ENCODE measurements at regions not wholly inside any gene's neighbourhood (a gene's known extent, or its start where the extent isn't known, plus 50 kb on each side); places are given as distances from the start of the nearest gene placed in this dataset.

DNA sequence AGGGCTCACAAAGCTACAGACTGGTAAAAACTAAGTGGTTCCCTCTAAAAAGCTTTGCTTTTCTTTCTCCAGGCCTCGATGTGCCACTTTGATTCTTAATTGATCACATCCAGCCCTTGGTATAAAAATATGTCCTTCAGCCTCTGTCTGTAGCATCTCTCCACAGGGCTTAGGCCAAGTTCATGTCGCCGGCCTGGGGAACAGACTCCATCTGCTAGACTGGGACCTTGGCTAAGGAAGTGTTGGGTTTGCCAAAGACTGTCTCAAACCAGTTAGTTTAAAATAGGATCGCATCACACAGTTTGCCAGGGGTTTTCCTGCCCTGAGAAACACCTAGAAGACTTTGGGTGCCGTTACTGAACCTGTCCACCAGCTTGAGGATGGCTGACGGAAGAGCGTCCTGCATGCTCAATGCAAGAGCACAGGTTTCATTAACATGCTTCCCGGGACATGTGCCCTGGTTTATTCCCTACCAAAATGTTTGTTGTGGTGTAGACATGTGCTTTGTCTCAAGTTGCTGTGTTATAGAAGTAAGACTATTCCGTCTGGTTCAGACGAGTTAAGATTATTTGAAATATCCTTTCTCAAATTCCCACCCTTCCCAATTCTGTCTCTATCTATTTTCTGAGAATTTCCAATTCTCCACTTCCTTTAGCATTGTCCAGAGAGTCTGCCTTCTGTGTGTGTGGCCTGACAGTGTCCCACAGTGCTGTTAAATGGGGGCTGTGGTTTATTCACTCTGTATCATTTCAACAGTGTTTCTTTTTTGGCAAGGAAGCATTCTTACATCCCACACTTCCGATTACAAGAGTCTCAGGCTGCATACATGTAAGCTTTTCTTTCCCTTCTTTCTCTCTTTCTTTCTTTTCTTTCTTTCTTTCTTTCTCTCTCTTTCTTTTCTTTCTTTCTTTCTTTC, 334.7 kb downstream of the INHBA start:
- DNase-seq (ENCODE audit: low read depth in 2 of 2): no peak

DNA sequence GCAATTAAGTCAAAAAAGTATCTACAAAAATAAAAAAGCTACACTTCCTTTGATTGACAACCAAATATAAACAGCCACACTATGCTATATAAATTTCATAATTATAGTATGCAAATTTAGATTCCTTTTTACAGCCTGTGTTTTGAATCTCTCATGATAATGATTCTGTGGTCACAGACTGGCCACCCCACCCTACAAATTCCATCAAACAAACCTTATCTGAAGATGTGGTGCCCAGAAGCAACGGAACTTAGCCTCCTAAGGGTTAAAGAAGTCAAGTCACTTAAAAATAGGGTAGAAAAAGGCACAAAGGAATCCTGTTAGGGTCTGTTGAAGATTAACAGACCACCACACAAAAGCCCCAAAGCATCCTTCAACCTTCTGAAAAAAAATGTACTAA, 351.8 kb downstream of the INHBA start:
- no peak for DNase-seq (ENCODE audit: low read depth in 2 of 2)

DNA sequence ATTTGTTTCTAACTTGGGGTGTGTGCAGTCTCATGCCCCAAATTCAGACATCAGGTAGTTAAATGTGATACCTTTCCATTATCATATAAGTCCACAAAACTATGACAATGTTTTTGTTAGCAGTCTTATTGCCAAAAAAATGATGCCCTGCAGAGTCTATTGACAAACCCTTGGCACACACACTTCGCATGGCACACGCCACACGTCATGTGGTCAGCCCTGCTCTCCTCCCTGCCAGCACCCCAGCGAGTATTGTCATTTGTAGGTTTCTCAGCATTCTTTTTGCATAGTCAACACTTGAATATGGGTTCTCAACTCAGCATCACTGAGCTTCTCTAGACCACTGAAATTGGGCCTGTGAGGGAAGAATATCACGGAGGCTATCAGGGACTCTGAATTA, 356.0 kb downstream of the INHBA start:
- no peak for DNase-seq (ENCODE audit: low read depth in 2 of 2)

DNA sequence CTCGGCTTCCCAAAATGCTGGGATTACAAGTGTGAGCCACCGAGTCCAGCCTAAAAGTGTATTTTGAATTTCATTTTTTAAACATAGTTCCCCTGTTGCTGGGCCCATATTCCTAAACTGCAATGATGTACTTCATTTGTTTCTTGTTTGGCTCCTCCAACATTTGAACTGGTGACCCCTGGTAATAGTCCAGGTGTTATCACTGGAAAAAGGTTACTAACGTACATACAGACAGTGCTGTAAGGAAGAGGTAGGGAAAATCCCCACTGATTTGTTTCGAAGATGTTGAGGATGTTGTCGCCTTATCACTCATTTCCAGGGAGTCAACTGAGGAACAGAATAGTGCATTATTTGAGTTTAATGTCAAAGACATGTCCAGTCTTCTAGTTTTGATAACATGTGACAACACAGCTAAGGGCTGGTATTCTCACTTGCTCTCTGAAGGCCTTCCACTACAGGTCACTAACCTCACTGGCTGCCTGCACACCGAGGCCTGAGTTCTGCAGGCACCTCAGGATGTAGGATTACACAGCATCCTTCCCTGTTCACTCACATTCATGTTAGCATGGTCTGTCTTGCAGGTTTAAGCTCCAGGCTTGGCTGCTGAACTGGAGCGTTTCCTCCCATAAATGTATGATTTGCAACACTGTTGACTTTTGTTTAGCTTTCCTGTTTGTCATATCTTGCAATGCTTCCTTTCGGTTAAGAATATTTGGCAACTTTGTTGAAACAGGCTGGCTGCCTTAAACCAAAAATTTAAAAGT, 362.8 kb downstream of the INHBA start:
- DNase-seq (ENCODE audit: low read depth in 2 of 2): no peak

DNA sequence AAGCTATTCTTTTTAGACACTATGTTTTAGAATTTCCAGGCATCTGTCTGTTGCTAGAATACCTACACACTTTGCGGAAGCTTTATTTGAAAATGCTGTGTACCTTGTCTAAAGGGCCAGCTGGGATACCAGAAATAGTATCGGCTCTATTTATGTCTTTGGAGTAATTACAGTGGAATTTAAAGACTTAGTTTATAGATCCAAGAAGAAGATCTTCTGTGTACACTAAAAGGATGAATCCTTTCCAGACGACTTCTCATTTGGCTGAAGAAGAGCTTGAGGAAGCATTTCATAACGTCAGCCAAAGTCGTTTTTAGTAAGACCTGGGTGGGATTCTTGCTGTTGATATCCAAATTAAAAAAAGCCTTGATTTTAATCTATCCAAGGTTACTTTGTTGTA, 365.9 kb downstream of the INHBA start:
- DNase-seq (ENCODE audit: low read depth in 2 of 2): no peak

DNA sequence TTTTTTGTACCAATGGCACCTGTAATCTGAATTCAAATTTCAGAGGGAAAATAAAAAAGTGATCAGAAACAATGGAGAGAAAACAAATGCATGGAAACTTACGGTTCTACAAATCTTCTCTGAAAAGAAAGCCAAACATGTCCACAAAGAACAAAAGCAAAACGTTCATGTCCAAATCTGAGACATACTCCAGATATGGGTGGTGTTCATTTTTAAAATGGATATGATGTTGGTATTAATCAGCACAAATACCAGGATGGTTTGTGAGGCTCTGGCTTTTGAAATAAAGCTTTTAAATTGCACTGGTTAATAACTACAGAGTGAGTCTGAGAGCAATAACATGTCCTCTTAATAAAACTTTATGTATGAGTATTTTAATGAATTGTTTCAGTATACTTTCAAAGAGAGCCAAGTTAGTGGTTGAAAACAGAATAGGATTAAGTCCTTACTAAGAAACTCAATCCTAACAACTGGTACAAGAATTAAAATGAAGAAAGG, 366.4 kb downstream of the INHBA start:
- DNase-seq (ENCODE audit: low read depth in 2 of 2): no peak

DNA sequence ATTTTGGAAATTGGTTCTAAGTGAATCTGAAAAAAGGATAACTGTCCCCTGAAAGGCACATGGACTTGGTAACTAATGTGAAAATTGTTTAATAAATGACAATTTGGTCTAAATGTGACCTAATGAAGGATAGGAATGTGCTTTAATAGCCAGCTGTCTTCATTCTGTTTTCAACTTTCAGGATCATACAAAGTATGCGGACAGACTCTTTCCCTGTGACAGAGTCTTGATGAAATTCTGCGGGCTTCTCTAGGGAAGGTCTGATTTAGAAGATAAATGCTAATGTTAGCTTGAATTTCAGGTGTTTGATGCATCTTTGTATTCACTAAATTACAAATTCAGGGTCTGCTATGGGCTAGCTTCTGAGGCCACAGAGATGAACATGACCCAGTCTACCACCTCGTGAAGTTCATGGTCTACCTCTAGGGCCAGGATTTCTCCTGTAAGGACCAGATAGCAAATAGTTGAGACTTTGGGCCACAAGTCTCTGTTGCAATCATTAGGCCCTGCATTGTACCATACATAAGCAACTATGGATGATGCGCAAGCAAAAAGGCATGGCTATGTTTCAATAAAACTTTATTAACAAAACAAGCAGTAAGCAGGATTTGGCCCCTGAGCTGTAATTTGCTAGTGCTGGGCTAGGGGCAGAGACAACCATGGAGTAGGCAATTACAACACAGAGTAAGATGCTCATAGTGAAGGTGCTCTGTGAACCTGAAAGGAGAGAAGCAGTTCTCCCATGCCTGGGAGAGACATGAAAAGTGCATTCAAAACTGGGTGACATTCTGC, 368.6 kb downstream of the INHBA start:
- DNase-seq (ENCODE audit: low read depth in 2 of 2): no peak

DNA sequence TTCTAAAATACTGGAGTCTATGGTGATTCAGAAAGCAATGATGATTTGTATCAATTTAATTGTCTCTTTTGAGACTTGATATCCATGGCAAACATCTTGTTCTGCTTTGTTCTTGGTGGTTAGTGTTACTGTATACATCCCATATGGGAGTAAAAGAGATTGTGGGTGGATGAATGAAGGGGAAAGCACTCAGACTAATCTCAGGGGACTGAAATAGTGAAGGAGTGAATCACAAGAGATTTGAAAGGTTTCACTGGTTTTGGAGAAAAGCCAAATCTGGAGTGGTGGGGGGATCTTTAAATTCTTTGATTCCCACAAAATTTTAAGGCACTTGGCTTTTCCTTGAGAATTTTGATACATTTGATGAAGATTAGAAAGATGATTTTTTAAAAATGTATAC, 369.4 kb downstream of the INHBA start:
- no peak for DNase-seq (ENCODE audit: low read depth in 2 of 2)

DNA sequence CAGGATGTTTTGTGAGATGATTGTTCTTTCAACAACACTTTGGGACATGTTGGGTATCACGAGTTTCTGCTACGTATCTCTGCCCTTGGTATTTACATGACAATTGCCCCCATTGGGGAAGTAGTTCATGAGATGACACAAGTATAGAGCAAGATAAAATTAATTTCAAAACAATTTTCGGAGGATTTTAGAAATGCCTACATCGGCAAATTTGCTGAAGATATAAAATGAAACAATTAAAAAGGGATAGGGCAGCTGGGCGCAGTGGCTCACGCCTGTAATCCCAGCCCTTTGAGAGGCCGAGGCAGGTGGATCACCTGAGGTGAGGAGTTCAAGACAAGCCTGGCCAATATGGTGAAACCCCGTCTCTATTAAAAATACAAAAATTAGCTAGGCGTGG, 371.7 kb downstream of the INHBA start:
- no peak for DNase-seq (ENCODE audit: low read depth in 2 of 2)

DNA sequence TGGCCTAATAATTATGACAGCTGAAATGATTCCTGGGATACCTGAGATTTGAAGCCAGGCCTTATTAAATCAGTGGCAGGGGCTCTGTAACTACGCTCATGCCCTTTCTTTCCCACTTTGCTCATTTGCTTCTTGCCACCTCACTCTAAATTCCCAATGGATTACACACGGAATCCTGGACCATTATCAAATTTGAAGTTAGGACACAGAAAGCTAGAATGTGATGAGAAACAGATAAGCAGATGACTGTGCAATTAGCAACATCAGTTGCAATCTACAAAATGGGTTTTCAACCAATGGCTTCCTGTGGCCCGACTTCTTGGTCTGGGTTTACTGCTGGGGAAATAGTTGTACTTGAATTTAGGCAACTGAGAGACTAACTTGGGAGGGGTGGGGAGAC, 374.3 kb downstream of the INHBA start:
- no peak for DNase-seq (ENCODE audit: low read depth in 2 of 2)

DNA sequence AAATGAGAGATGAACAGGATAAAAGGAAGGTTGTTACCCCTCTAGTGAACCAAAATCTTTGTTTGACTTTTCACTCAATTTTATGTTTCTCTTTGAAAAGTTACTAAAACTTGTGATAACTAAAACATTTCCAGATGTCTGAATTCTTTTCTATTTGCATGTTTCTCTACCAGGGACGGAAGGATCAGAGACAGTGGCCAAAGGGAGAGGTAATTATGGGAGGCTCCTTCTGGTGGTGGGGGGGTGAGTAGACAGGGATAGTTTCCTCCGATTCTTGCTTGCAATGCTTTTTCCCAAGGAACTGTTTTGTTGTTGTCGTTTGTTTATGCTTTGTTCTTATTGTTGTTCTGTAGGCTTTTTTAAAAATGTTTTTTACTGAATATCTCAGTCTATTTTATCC, 374.8 kb downstream of the INHBA start:
- DNase-seq (ENCODE audit: low read depth in 2 of 2): no peak

DNA sequence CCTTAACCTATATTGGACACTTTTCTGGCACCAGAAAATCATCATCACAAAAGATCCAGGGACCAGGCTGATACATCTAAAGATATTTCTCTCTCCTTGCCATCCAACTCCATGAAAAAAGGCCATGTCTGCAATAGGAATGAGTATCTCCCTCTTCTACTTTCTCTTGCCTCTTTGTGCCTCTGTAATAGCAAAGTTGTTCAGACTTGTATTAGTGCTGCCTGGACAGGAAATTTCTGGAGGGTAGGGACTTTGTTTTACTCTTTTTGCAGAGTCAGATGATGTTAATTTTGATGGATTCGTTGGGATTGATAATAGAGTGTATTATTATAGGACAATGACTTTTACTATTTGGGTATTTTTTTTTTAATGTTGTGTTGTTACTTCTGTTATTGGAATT, 376.3 kb downstream of the INHBA start:
- DNase-seq (ENCODE audit: low read depth in 2 of 2): no peak

DNA sequence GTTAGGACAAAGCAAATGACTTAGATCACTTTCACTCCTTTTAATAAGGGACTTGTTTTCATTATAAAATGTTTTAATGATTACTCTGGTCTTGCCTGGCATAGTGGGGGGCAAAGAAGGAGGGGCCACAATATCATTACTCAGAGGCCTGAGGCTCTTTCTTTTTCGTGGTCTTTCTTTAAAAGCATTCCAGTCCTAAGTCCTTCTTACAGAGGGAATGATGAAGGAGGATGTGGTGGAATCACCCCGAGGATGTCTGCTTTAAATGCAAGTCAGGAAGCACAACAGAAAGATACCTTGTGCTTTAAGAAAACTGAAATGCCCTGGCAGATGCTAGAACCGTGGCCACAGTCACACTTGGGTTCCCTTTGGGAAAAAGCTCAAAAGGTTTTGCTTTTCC, 379.1 kb downstream of the INHBA start:
- DNase-seq (ENCODE audit: low read depth in 2 of 2): no peak

DNA sequence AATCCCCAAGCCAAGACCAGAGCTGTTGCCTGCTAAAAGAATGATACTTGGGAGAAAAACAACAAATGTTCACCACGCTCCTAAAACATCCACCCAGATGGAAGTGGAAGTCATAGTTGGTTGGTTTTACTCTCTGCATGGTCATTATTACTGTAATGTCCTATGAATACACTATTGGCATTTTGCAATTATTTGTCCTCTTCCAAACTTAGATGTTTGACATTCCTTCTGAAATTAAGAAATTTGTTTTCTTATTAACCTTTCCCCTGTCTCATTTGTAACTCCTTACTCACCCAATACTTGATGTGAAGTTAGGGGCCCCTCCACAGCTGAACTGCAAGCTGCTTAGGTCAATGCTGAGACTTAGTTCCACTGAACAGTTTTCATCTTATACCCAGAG, 383.3 kb downstream of the INHBA start:
- DNase-seq (ENCODE audit: low read depth in 2 of 2): no peak

DNA sequence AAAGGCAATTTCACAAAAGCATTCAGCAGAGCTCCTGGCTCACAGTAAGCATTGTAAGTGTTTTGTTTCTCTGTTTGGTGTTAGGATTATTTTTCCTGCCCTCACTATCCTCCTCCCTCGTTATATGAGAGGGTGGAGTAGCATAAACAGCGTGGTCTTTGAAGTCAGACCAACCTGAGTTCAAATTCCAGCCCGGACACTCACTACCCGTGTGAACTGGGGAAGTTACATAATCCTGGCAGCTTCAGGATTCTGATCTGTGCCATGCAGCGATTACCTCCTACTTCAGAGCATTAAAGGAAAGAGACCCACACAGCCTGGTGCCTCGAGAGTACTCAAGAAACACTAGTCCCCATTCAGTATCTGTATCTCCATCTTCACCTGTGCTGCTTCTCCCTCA, 386.5 kb downstream of the INHBA start:
- no peak for DNase-seq (ENCODE audit: low read depth in 2 of 2)

DNA sequence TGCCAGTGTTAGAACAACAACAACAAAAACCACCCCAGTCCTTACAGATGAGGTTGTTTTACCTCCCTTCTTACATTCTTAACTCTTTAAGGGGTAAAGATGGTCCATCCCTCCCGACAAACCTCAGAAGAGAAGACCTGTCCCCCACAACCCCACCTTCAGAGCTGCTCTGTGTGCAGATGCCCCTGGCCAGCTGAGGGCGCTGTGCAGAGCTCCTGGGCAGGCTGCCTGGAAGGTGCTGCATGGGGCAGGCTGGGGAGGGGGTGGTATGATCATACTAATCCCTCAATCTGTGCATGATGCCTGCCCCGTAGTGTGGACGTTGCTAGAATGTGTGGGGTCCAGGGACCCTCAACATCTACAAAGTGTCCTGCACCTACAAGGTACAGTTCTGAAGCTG, 387.1 kb downstream of the INHBA start:
- DNase-seq (ENCODE audit: low read depth in 2 of 2): no peak

DNA sequence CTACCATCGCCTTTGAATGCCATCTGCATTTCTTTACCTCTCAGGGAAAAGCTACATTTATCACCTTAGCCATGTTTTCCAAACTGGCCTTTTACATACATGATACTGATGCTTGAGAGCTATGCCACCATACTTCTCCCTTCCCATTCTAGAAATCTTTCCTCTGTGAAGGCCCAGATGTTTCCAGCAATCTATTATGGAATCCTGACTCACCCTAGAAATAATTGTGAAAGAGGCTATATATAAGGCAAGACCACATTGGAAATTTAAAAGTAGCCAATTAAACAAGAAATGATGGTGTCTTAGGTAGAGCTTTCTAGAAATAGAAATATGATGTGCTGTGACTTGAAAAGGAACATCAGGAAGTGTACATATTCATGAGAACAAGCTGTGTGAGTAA, 389.7 kb downstream of the INHBA start:
- DNase-seq (ENCODE audit: low read depth in 2 of 2): no peak

DNA sequence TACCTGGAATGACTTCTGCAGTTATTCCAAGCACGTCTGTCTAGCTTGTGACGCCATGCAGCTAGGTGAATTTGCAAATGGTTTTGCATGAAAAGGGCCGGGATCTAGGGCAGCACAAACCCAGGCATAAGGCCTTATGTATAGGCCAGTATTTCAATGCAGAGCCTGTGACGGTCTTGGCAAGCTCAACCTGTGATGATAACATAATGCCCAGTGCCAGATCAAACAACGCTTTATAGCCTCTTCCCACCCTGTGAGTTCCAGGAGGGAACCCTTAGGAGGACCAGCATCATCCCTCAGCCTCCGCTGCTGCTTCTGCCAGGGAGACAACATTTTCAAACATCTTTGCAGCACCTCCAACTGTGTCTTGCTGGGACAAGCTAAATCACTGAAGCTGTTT, 390.7 kb downstream of the INHBA start:
- DNase-seq (ENCODE audit: low read depth in 2 of 2): no peak

DNA sequence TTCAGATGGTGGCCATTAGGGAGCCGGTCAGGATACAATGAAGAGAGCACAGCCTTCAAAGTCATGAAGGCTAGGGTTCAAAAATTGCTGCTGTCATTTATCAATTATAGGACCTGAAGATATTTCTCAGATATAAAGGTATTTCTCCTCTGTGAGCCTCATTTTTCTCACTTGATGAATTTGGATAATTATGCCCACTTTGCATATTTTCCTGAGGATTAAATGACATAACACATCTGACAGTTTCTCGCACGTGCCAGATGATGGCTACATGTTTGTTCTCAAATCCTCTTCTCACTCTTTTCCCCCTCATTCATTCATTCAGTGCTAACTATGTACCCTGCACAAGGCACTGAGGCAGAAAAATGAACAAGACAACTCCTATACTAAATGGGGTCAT, 391.6 kb downstream of the INHBA start:
- DNase-seq (ENCODE audit: low read depth in 2 of 2): no peak

DNA sequence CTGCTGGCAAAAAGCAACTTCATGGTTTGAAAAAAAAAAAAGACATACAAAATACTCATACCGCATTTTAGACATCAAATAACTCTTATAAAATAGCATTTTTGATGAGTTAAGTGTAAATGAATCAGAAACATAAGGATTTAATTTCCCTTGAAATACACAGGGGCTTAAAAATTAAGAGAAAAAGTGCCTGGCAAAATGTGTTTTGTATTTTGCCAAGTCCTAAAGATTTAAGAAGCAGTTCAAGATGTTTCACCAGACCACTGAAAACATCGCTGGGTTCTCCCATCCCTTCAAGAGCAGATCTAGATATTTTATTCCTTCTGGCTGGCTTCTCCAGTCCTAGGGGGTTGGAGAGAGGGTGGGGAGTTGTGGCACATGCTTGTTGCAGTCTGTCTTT, 396.4 kb downstream of the INHBA start:
- no peak for DNase-seq (ENCODE audit: low read depth in 2 of 2)

DNA sequence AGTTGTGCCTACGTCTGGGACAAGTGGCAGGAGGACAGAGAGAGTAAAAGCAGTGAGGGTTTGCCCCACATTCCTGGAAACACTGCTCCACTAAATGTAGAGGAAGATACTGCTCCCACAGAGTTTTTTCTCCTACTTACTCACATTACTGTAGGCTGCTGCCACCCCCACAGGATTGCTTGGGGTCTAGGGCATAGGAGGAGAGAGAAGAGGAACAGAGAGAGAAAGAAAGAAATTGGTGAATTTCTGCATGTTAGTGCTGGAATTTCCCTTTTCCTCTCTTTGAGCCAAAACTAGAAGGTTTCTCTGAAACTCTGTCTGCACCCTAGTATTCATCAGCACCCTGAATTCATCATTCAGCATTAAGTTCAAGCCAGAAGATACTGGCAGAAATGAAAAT, 397.9 kb downstream of the INHBA start:
- DNase-seq (ENCODE audit: low read depth in 2 of 2): no peak

DNA sequence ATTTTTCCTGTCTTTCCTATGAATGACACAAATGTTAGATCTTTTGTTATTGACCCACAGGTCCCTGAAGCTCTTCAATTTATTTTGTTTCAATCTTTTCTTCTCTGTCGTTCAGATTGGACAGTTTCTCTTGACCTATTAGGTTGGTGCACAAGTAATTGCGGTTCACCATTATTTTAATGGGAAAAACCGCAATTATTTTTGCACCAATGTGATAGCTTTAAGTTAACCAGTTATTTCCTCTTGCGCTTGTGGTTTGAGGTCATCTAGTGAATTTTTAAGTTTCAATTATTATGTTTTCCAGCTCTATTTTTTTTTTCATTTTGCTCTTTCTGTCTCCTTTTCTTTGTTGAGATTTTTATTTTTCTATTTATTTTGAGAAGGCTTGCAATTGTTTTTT, 399.2 kb downstream of the INHBA start:
- DNase-seq (ENCODE audit: low read depth in 2 of 2): no peak

All from activated CD4-positive, alpha-beta T cell treated with anti-CD3 and anti-CD28 coated beads for 24 hours (primary cell).